ENCODE measurements at regions not wholly inside any gene's neighbourhood (a gene's known extent, or its start where the extent isn't known, plus 50 kb on each side); places are given as distances from the start of the nearest gene placed in this dataset.

- DNase-seq (ENCODE audit: extremely low read depth, low read depth): no peak
These were observed 106.1 kb upstream of the HS3ST1 start for GRCh38 chr4:11534623-11535302.

- DNase-seq (ENCODE audit: extremely low read depth, low read depth): no peak
These were observed 103.4 kb upstream of the HS3ST1 start for GRCh38 chr4:11532138-11532537.

- DNase-seq (ENCODE audit: extremely low read depth, low read depth): no peak
These were observed 101.0 kb upstream of the HS3ST1 start for GRCh38 chr4:11529625-11530201.

- DNase-seq (ENCODE audit: extremely low read depth, low read depth): no peak
These were observed 96.4 kb upstream of the HS3ST1 start for GRCh38 chr4:11525085-11525484.

- DNase-seq (ENCODE audit: extremely low read depth, low read depth): no peak
These were observed 90.1 kb upstream of the HS3ST1 start for GRCh38 chr4:11518754-11519153.

- DNase-seq (ENCODE audit: extremely low read depth, low read depth): no peak
These were observed 86.2 kb upstream of the HS3ST1 start for GRCh38 chr4:11514779-11515419.

- DNase-seq (ENCODE audit: extremely low read depth, low read depth): no peak
These were observed 85.3 kb upstream of the HS3ST1 start for GRCh38 chr4:11514003-11514402.

GRCh38 chr4:11512871-11513270, 84.2 kb upstream of the HS3ST1 start:
- no peak for DNase-seq (ENCODE audit: extremely low read depth, low read depth)

GRCh38 chr4:11511321-11511720, 82.6 kb upstream of the HS3ST1 start:
- DNase-seq (ENCODE audit: extremely low read depth, low read depth): no peak

GRCh38 chr4:11507920-11508319, 79.2 kb upstream of the HS3ST1 start:
- no peak for DNase-seq (ENCODE audit: extremely low read depth, low read depth)

GRCh38 chr4:11506194-11506593, 77.5 kb upstream of the HS3ST1 start:
- DNase-seq (ENCODE audit: extremely low read depth, low read depth): no peak

- DNase-seq (ENCODE audit: extremely low read depth, low read depth): no peak
These were observed 76.7 kb upstream of the HS3ST1 start for GRCh38 chr4:11505221-11505971.

- no peak for DNase-seq (ENCODE audit: extremely low read depth, low read depth)
These were observed 74.5 kb upstream of the HS3ST1 start for GRCh38 chr4:11503166-11503565.

GRCh38 chr4:11497972-11498371, 69.3 kb upstream of the HS3ST1 start:
- no peak for DNase-seq (ENCODE audit: extremely low read depth, low read depth)

- no peak for DNase-seq (ENCODE audit: extremely low read depth, low read depth)
These were observed 68.6 kb upstream of the HS3ST1 start for GRCh38 chr4:11497212-11497806.

GRCh38 chr4:11496351-11496829, 67.7 kb upstream of the HS3ST1 start:
- no peak for DNase-seq (ENCODE audit: extremely low read depth, low read depth)

GRCh38 chr4:11495818-11496217, 67.1 kb upstream of the HS3ST1 start:
- no peak for DNase-seq (ENCODE audit: extremely low read depth, low read depth)

- DNase-seq (ENCODE audit: extremely low read depth, low read depth): no peak
These were observed 66.6 kb upstream of the HS3ST1 start for GRCh38 chr4:11495291-11495690.

GRCh38 chr4:11494232-11494631, 65.5 kb upstream of the HS3ST1 start:
- DNase-seq (ENCODE audit: extremely low read depth, low read depth): no peak

GRCh38 chr4:11489453-11490083, 60.9 kb upstream of the HS3ST1 start:
- no peak for DNase-seq (ENCODE audit: extremely low read depth, low read depth)
